Activated T-helper 2 cell treated with anti-CD3 and anti-CD28 coated beads, Interferon-gamma antibody, Interleukin-2, Interleukin-4, amounts not matched to agents 10 μg/mL and 5 μg/mL and 100 μg/mL, durations not matched to agents 14 hours and 24 hours and 36 hours (primary cell): ENCODE measurements at regions not wholly inside any gene's neighbourhood (a gene's known extent, or its start where the extent isn't known, plus 50 kb on each side); places are given as distances from the start of the nearest gene placed in this dataset.

Experiments
- DNase-seq: peaks from one replicate; pipeline ENCODE4 v3.0.0; 2021; ENCODE audit warnings: low spot score
- H3K27ac Mint-ChIP-seq: one replicate; pipeline ENCODE4 v1.8.0; 2021; ENCODE audit warnings: mixed read lengths
- H3K27me3 Mint-ChIP-seq: one replicate; pipeline ENCODE4 v1.8.0; 2021; ENCODE audit warnings: low read depth, mixed read lengths
- H3K36me3 Mint-ChIP-seq: one replicate; pipeline ENCODE4 v1.8.0; 2021; ENCODE audit warnings: low read depth, mixed read lengths
- H3K4me1 Mint-ChIP-seq: one replicate; pipeline ENCODE4 v1.8.0; 2021; ENCODE audit warnings: low read depth, mixed read lengths
- H3K4me3 Mint-ChIP-seq: one replicate; pipeline ENCODE4 v1.8.0; 2021; ENCODE audit warnings: low read depth, mild to moderate bottlenecking, moderate library complexity, mixed read lengths
- H3K9me3 Mint-ChIP-seq: one replicate; pipeline ENCODE4 v1.8.0; 2021; ENCODE audit warnings: mixed read lengths
- intact Hi-C: fragments of 100-400 bp; cut with micrococcal nuclease; formaldehyde crosslinking; loops from one replicate; pipeline ENCODE4 v1.15.1; 2023

DNA sequence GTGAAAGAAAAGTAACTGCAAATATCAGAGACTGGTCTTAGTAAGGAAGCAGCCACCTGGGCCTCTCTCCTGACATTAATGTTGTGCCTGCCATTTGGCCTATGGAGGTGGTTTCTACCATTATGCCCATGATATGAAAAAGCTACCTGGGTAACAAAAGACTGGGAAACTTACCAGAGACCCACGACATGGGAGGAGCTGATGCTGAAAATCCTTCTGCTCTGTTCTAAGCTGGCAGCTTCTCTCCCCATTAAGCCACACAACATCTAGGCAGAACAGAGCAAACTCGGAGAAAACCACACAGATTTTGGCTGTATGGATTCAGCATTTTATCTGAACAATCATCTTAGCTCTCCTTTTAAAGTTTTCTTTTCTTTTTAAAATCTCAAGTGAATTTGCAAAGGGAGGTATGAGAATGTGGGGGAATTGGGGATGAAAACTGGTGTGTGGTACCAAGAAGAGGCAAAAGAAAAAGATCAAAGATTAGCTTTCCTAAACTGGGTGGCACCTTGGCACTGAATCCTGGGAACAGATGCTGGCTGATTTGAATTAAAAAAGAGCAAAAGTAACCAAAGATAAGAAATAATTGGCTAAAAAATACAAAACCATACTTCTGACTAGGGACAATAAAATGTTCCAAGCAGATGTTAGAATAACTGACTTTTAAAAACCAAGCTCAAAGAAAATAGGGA lies 128.6 kb upstream of the ANKRD1 start:
- intact Hi-C loops, result no loop called here
- no peaks in the 10 kb centered on the region for H3K36me3 Mint-ChIP-seq
- DNase-seq, result no peak
- H3K27ac Mint-ChIP-seq, result no peak overlapping the region
- peaks cover 46% of the 10 kb centered on the region for H3K27me3 Mint-ChIP-seq
- H3K9me3 Mint-ChIP-seq, result no peaks in the 10 kb centered on the region
- H3K4me1 Mint-ChIP-seq, result no peaks in the 10 kb centered on the region
- no peak overlapping the region for H3K4me3 Mint-ChIP-seq

- no peaks in the 10 kb centered on the region for H3K36me3 Mint-ChIP-seq
- intact Hi-C loops, result no loop called here
- peaks cover 40% of the 10 kb centered on the region for H3K27me3 Mint-ChIP-seq
- DNase-seq, result no peak
- no peaks in the 10 kb centered on the region for H3K9me3 Mint-ChIP-seq
- H3K4me1 Mint-ChIP-seq, result no peaks in the 10 kb centered on the region
- no peak overlapping the region for H3K4me3 Mint-ChIP-seq
- H3K27ac Mint-ChIP-seq, result no peak overlapping the region
Observed at GRCh38 chr10:91049988-91050360, 129.1 kb upstream of the ANKRD1 start.

DNA sequence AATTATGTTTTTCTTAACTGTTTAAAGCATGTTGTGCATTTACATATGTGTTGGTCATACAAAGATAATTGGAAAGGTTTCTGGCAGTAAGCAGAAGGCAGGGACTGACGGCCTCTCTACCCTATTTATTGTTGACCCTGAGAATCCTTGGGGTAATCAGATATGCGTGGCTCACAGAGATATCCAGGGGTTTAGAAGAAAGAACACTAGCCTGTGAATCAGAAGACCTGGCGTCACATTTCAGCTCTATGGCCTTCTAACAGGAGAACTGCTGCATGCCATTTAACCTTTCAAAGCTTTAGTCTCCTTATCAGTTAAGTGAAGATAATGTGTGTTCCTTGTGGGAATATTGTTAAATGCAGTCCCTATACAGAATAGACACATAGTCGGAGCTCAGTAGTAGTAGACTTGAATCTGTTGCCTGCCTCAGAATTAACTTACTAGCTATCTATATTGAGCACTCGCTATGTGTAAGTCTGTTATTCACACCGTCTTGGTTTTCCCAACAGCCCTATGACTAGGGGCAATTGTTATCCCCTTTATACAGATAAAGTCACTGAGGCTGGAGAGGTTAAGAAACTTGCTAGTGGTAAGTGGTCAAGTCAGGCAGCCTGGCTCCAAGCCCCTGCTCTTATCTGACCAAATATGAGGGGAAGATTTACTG lies 129.6 kb upstream of the ANKRD1 start:
- no peaks in the 10 kb centered on the region for H3K36me3 Mint-ChIP-seq
- no peaks in the 10 kb centered on the region for H3K4me1 Mint-ChIP-seq

DNA sequence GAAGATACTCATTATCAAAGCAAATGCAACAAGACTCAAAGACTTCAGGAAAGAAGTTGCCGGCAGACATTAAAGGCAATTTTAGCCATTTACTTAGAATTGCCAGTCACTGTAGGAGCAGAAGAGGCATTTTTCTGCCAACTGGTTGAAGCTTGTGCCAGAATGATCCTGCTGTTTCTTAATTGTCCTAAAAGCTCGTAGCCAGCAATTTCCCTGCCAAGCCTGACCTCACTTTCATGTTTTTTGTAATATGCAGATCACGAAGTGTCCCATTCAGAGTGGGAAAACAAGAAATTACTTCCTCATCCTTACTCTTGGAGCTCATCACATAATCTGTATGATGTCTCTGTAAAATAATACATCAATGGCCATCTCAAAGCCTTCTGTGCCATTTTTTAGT lies 130.9 kb upstream of the ANKRD1 start:
- no peaks in the 10 kb centered on the region for H3K36me3 Mint-ChIP-seq
- no peak overlapping the region for H3K4me3 Mint-ChIP-seq
- H3K9me3 Mint-ChIP-seq, result no peaks in the 10 kb centered on the region
- no peak overlapping the region for H3K27ac Mint-ChIP-seq
- DNase-seq, result no peak
- H3K4me1 Mint-ChIP-seq, result no peaks in the 10 kb centered on the region
- peaks cover 33% of the 10 kb centered on the region for H3K27me3 Mint-ChIP-seq
- intact Hi-C loops, result no loop called here

More for the DNA sequence above, 129.6 kb upstream of the ANKRD1 start:
- no peak for DNase-seq
- H3K9me3 Mint-ChIP-seq, result no peaks in the 10 kb centered on the region
- H3K27ac Mint-ChIP-seq, result no peak overlapping the region
- intact Hi-C loops, result no loop called here
- no peak overlapping the region for H3K4me3 Mint-ChIP-seq
- peaks cover 40% of the 10 kb centered on the region for H3K27me3 Mint-ChIP-seq

- no peaks in the 10 kb centered on the region for H3K9me3 Mint-ChIP-seq
- no peak overlapping the region for H3K27ac Mint-ChIP-seq
- intact Hi-C loops, result no loop called here
- H3K27me3 Mint-ChIP-seq, result peaks cover 42% of the 10 kb centered on the region
- no peaks in the 10 kb centered on the region for H3K36me3 Mint-ChIP-seq
- H3K4me3 Mint-ChIP-seq, result no peak overlapping the region
- no peak for DNase-seq
- H3K4me1 Mint-ChIP-seq, result no peaks in the 10 kb centered on the region
Observed at GRCh38 chr10:91054325-91054724, 133.4 kb upstream of the ANKRD1 start.

DNA sequence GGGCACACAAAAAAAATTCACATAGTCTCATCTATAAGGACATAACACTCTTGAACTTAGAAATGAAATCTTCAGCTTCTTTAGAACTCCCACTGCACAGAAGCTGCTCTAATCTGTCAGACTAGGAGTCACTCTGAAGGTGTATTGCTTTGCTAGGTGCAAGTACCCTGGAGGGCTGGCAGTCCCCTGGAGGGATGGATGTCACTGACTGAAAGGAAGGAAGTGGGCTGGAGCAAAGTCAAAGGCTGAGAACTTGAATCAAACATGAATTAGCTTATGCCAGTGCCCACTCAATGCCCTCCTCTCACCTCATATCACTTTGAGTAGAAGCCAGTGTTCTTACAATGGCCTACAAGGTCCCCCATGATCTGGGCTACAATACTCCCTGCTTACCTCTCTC lies 140.3 kb upstream of the ANKRD1 start:
- Mint-ChIP-seq H3K4me3 (no peak overlapping the region), H3K4me1 (no peaks in the 10 kb centered on the region), H3K27ac (no peak overlapping the region), H3K36me3 (no peaks in the 10 kb centered on the region), H3K27me3 (peaks cover 17% of the 10 kb centered on the region), H3K9me3 (no peaks in the 10 kb centered on the region)
- intact Hi-C loops, result no loop called here
- DNase-seq, result no peak

DNA sequence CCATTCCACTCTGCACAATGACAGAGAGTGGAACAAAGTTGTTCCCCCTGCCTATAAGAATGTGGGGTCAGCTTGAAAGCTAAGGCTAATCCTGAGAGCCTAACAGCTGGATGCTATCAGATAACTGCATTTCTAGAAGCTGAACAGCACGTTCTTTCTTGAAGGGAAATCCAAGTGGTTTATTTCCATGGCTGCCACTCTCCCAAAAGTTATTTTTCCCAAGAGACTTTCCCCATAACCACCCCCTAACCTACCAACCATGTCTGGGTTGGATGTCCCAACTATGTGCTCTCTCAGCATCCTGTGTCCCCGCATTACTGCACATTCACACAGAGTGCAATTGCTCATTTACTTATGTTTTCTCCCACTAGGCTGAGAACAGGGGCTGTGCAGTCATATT lies 140.7 kb upstream of the ANKRD1 start:
- Mint-ChIP-seq H3K9me3 (no peaks in the 10 kb centered on the region), H3K4me1 (no peaks in the 10 kb centered on the region), H3K4me3 (no peak overlapping the region), H3K27ac (no peak overlapping the region), H3K36me3 (no peaks in the 10 kb centered on the region), H3K27me3 (peaks cover 19% of the 10 kb centered on the region)
- no peak for DNase-seq
- intact Hi-C loops, result no loop called here

DNA sequence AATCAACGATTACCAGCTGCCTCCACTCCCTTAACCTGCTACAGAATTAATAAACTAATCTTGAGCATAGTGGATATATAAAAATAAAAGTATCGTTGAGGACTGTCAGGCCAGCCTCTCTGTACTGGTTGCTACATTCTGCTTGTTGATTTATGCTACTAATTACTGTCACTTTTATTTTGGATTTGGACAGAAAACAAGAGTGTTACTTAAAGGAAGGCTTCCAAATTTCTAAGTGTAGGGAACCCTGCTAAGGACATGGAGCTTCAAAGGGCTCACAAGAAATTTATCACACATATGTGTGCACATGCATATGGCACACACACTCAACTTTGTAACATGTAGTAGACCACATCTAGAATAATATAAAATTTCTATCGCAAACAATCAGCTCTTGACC lies 141.2 kb upstream of the ANKRD1 start:
- intact Hi-C loops, result no loop called here
- Mint-ChIP-seq H3K4me3 (no peak overlapping the region), H3K4me1 (no peaks in the 10 kb centered on the region), H3K36me3 (no peaks in the 10 kb centered on the region), H3K27me3 (peaks cover 19% of the 10 kb centered on the region), H3K9me3 (no peaks in the 10 kb centered on the region), H3K27ac (no peak overlapping the region)
- no peak for DNase-seq

GRCh38 chr10:91071786-91072185 lies 148.7 kb upstream of the PCGF5 start:
- Mint-ChIP-seq H3K9me3 (no peaks in the 10 kb centered on the region), H3K4me1 (no peaks in the 10 kb centered on the region), H3K27me3 (peaks cover 17% of the 10 kb centered on the region), H3K36me3 (no peaks in the 10 kb centered on the region), H3K4me3 (no peak overlapping the region), H3K27ac (no peak overlapping the region)
- no peak for DNase-seq
- intact Hi-C loops, result no loop called here

DNA sequence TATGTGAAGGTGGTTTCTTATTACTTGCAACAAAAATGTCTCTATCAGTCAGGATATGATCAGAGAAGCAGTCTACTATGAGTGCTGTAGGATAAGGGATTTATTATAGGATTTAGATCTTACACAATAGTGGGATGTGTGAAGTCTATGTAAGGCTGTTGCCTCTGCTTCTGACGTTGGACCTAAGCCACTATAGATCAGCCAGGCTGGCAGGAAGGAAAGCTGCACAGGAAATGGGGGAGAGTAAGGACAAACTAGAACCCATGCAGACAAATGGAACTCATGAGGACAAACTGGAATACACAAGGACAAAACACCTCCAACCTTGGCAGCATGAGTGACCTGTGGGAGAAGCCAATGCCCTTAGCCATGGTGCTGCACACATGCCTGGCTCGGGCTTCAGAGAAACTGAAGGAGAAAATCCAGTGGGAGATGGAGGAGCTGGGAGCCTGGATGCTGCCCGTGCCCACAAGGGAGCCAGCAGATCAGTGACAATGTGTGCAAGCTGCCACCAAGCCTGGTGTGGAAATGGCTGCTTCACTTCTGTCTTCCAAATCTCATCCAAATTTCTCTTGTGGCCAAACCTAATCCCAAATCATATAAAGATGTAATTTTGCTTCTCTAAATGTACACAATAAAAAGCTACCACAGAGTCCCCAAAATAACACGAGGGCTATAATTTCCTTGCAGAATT lies 147.0 kb upstream of the PCGF5 start:
- no peaks in the 10 kb centered on the region for H3K36me3 Mint-ChIP-seq

DNA sequence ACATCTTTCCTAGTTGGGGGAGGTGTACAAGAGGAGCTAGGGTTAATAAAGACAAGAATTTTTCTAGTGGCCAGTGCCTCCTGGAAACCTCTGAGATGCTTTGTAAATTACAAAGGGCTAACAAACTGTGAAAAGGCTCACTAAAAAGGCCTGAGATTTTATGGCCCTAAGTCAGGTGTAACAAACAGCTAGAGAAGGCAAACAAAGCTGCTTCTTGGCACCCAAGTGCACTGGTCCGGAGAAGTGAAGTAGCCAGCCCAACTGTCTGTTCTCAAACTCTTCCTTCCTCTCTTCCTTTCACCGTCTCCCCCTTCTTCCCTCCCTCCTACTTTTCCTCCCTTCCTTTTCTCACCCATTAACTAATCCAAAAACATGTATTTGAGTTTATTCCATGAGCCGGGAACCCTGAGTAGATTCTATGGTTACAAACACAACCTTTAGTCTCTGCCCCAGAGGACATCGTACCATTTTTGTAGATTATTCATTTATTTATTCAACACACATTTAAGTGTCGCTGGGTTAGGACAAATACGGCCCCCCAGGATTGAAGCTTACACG lies 143.4 kb upstream of the PCGF5 start:
- Mint-ChIP-seq H3K36me3 (no peaks in the 10 kb centered on the region), H3K27ac (no peak overlapping the region), H3K4me1 (no peaks in the 10 kb centered on the region), H3K4me3 (no peak overlapping the region), H3K9me3 (no peaks in the 10 kb centered on the region), H3K27me3 (peaks cover 40% of the 10 kb centered on the region)
- DNase-seq, result no peak
- intact Hi-C loops, result no loop called here

More for the DNA sequence above, 147.0 kb upstream of the PCGF5 start:
- Mint-ChIP-seq H3K4me3 (no peak overlapping the region), H3K4me1 (no peaks in the 10 kb centered on the region), H3K27me3 (peaks cover 19% of the 10 kb centered on the region), H3K9me3 (no peaks in the 10 kb centered on the region), H3K27ac (no peak overlapping the region)
- no peak for DNase-seq
- intact Hi-C loops, result no loop called here

- Mint-ChIP-seq H3K9me3 (no peaks in the 10 kb centered on the region), H3K27ac (no peak overlapping the region), H3K4me3 (no peak overlapping the region), H3K4me1 (no peaks in the 10 kb centered on the region), H3K36me3 (no peaks in the 10 kb centered on the region), H3K27me3 (peaks cover 37% of the 10 kb centered on the region)
- intact Hi-C loops, result no loop called here
- DNase-seq, result no peak
Observed at GRCh38 chr10:91077549-91078071, 142.9 kb upstream of the PCGF5 start.

DNA sequence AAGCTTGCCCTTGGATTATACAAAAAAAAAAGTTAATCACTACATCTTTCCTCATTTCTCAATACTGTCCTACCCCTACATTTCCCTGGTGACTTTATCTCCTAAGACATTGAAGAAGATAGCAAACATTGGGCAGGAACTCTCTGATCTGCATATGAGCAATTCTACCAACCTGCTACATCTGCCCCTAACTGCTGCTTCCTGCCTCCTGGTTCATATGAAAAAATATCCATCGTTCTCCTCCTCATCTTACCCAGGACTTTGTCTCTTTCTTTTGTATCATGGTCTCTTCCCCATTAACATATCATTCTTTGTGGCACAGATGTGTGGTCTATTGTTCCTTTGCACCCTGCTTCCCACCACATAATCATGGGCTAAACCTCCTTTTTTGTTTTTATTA lies 139.7 kb upstream of the PCGF5 start:
- Mint-ChIP-seq H3K9me3 (no peaks in the 10 kb centered on the region), H3K27me3 (peaks cover 34% of the 10 kb centered on the region), H3K4me1 (no peaks in the 10 kb centered on the region), H3K4me3 (no peak overlapping the region), H3K36me3 (no peaks in the 10 kb centered on the region), H3K27ac (no peak overlapping the region)
- DNase-seq, result no peak
- intact Hi-C loops, result no loop called here
